ENCODE measurements at regions not wholly inside any gene's neighbourhood (a gene's known extent, or its start where the extent isn't known, plus 50 kb on each side); places are given as distances from the start of the nearest gene placed in this dataset.

DNA sequence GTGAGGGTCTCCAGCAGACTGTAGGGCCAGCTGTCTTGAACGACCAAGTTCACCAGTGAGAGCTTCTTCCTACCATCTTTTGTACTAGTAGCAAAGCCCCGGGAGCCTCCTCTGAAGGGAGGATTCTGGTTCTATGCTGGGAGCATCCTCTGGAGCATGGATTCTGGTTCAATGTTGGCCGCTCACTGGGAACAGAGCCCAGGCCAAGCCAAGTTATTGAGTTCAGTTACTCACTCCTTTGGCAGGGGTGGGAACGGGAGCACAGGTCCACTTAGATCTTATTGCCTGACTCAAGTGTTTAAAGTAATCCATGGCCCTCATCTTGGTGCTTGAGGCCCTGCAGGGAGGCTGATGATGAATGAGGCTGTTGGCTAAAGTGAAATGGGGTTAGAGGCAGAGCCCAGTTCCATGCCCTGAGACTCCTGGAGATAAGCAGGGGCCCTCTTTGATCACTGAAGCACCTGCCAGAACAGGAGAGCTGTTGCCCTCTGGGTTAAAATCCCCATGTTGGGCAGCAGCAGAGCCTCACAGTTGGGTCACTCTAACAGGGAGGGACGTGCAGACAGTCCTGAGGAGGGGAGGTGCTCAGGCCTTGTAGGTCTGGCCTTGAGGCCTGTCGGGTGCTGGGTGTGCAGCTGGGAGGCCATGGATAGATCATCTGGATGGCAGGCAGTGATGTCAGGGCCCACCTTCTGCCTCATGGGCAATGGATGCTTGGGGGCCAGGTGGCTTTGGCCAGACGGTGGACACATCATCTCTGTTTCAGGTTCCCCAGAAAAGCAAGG, 98.3 kb upstream of the SYNDIG1 start:
- Histone ChIP-seq H3K9me3 (ENCODE audit: control insufficient read depth, insufficient read depth, low read length) (no peaks in the 10 kb centered on the region), H3K4me3 (ENCODE audit: low read depth, low read length) (no peak overlapping the region), H3K27ac (ENCODE audit: low read depth, low read length) (no peak overlapping the region), H3K27me3 (ENCODE audit: control insufficient read depth, insufficient read depth, low read length) (no peaks in the 10 kb centered on the region)
- CTCF ChIA-PET: no interaction called here
- POLR2A ChIA-PET: no interaction called here
- TF ChIP-seq, protein P1, sequence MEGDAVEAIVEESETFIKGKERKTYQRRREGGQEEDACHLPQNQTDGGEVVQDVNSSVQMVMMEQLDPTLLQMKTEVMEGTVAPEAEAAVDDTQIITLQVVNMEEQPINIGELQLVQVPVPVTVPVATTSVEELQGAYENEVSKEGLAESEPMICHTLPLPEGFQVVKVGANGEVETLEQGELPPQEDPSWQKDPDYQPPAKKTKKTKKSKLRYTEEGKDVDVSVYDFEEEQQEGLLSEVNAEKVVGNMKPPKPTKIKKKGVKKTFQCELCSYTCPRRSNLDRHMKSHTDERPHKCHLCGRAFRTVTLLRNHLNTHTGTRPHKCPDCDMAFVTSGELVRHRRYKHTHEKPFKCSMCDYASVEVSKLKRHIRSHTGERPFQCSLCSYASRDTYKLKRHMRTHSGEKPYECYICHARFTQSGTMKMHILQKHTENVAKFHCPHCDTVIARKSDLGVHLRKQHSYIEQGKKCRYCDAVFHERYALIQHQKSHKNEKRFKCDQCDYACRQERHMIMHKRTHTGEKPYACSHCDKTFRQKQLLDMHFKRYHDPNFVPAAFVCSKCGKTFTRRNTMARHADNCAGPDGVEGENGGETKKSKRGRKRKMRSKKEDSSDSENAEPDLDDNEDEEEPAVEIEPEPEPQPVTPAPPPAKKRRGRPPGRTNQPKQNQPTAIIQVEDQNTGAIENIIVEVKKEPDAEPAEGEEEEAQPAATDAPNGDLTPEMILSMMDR (IDR thresholded peaks at IDR 0.05; ENCODE audit: low read depth, low read length): no peak
- DNase-seq (ENCODE audit: low read depth, low spot score): no peak

DNA sequence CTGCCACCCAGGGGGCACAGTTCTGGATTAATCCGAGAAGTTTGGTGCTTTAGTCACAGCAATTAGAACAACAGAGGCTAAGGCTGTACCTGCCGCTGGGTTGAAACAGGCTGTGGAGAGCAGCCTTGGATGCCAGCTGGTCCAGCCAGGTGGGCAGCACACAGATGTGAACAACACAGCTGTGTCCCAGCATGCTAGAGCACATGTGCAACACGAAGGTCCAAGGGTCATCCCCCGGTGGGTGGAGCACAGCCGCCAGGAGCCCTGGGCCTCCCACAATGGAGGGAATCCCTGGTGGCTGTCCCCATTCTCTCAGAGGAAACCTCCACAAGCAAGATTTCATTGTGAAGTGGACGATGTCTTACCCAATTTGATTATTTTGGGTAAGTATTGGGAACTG, 99.2 kb upstream of the SYNDIG1 start:
- Histone ChIP-seq H3K27me3 (ENCODE audit: control insufficient read depth, insufficient read depth, low read length) (no peaks in the 10 kb centered on the region), H3K27ac (ENCODE audit: low read depth, low read length) (no peak overlapping the region), H3K9me3 (ENCODE audit: control insufficient read depth, insufficient read depth, low read length) (no peaks in the 10 kb centered on the region), H3K4me3 (ENCODE audit: low read depth, low read length) (no peak overlapping the region)
- CTCF ChIA-PET: no interaction called here
- TF ChIP-seq, protein P1 (IDR thresholded peaks at IDR 0.05; ENCODE audit: low read depth, low read length): no peak
- DNase-seq (ENCODE audit: low read depth, low spot score): no peak
- POLR2A ChIA-PET: no interaction called here

DNA sequence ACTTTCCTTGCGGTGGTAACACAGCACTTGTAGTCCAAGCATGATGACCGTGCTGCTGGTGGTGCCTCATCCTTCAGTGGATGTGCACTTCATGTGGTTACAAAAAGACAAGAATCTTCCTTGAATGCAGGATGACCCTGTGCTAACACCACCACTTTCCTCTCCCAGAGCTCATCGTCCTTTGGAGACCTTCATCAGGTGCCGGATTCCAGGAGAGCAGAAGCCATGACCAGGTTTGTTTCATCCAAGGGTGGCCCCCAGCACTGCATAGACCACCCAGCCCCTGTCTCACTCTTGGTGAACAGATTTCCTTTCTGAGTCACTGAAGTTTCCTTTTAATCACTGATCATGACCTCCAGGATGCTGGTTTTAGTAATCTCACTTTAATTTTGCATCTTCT, 101.2 kb upstream of the SYNDIG1 start:
- POLR2A ChIA-PET: no interaction called here
- CTCF ChIA-PET: no interaction called here

DNA sequence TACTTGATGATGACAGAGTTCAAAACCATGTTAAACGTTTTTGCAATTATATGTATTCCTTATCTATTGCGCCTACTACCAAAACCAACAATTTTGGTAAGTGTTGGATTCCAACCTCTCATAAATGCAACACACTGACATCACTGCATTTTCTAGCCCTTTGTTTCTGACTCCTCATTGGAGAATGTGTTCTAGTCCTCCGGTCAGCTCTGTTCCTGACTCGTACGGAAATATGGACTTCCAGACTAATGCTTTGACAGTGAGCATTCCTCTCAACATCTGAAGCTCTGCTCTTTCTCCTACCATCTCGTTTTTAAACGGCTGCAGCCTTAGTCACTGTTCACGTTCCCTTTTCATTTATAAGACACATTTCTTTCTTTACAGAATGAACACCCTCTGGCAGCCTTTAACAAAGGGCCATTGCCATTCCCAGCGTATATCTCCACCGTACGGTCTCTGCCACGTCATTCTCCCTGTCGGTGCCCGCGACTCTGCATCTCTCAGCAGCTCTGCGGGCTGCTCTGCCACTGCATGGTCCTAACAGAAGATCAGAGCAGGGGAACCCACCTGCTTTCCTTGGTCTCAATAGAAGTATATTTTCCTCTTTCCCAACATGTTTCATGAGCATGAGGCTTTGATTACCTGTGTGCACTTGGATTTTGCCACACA, 103.0 kb upstream of the SYNDIG1 start:
- Histone ChIP-seq H3K4me3 (ENCODE audit: low read depth, low read length) (no peak overlapping the region), H3K27me3 (ENCODE audit: control insufficient read depth, insufficient read depth, low read length) (no peaks in the 10 kb centered on the region), H3K27ac (ENCODE audit: low read depth, low read length) (no peak overlapping the region), H3K9me3 (ENCODE audit: control insufficient read depth, insufficient read depth, low read length) (peaks cover 7% of the 10 kb centered on the region; the same call in 1 of the 2 replicates)
- CTCF ChIA-PET: no interaction called here
- TF ChIP-seq, protein P1 (IDR thresholded peaks at IDR 0.05; ENCODE audit: low read depth, low read length): no peak
- no peak for DNase-seq (ENCODE audit: low read depth, low spot score)
- POLR2A ChIA-PET: no interaction called here

More for the DNA sequence above, 101.2 kb upstream of the SYNDIG1 start:
- Histone ChIP-seq H3K27ac (ENCODE audit: low read depth, low read length) (no peak overlapping the region), H3K4me3 (ENCODE audit: low read depth, low read length) (no peak overlapping the region), H3K9me3 (ENCODE audit: control insufficient read depth, insufficient read depth, low read length) (no peaks in the 10 kb centered on the region), H3K27me3 (ENCODE audit: control insufficient read depth, insufficient read depth, low read length) (no peaks in the 10 kb centered on the region)
- TF ChIP-seq, protein P1 (IDR thresholded peaks at IDR 0.05; ENCODE audit: low read depth, low read length): no peak
- DNase-seq (ENCODE audit: low read depth, low spot score): no peak

DNA sequence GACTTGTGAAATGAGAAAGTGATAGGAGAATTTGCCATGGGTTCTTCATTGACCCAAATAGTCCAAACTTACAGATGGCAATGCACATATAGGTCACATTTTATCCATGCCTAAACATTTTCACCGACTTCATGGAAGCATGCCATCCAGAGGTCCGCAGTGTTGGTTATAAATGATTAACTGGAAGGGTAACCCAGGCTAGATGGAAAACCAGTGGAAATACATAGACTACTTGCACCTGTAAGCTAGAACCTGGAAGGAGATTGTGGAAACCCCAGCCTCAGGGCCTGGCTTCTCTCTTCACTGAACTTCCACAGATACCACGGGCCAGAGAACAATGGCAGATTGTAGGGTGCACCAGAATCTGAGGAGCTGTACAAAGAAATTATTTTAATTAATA, 103.8 kb upstream of the SYNDIG1 start:
- no peaks in the 10 kb centered on the region for H3K27me3 ChIP-seq (ENCODE audit: control insufficient read depth, insufficient read depth, low read length)
- H3K9me3 ChIP-seq (ENCODE audit: control insufficient read depth, insufficient read depth, low read length): peaks cover 7% of the 10 kb centered on the region; the same call in 1 of the 2 replicates
- POLR2A ChIA-PET: no interaction called here
- CTCF ChIA-PET: no interaction called here
- TF ChIP-seq, protein P1 (IDR thresholded peaks at IDR 0.05; ENCODE audit: low read depth, low read length): no peak
- H3K4me3 ChIP-seq (ENCODE audit: low read depth, low read length): no peak overlapping the region
- no peak for DNase-seq (ENCODE audit: low read depth, low spot score)
- H3K27ac ChIP-seq (ENCODE audit: low read depth, low read length): no peak overlapping the region
